ENCODE measurements at regions not wholly inside any gene's neighbourhood (a gene's known extent, or its start where the extent isn't known, plus 50 kb on each side); places are given as distances from the start of the nearest gene placed in this dataset.

DNA sequence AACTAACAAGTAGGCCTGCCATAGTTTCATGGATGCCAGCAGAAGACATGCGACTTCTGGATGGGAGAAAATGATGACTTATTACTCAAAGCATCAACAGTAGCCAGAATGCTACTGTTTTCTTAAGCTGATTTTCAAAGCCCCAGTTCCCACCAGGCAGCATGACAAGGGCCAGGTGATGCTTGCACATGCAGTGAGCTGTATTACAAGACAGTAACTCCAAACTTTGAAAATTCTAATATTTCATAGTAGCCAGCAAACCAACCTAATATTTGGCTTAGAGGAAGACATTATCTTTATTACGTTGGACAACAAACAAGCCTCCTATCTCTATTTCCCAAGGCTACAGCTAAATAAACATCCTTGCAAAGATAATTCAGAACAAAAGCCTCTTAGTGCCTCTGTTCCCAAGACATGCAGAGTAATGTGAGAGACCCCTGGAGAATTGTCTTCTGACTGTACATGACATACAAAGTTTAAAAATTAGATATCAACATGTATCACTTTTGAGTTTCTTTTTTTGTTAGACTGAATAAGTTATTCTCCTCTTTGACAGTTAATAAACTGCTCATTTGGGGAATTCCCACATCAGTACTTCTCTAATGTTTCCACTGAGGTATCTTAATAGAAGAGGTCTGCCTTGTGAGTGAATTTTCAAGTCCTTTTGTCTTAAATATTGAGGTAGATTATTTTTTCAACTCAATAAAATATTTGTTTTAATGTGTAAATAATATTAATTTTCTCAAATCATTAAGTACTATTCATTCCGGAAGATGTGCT lies 367.6 kb upstream of the CWC22 start:
- Histone ChIP-seq H3K27me3 (ENCODE audit: low read length) (no peaks in the 10 kb centered on the region), H4K20me1 (ENCODE audit: low read length) (no peaks in the 10 kb centered on the region), H3K9ac (ENCODE audit: low read length) (no peak overlapping the region), H3K4me2 (ENCODE audit: low read length) (no peak overlapping the region), H3K4me3 (ENCODE audit: low read length) (no peak overlapping the region), H3K36me3 (ENCODE audit: low read depth, low read length) (no peaks in the 10 kb centered on the region), H3F3A (ENCODE audit: low read length, unreplicated experiment) (no peaks in the 10 kb centered on the region), H3K9me3 (ENCODE audit: low read length) (no peaks in the 10 kb centered on the region), H3K4me1 (ENCODE audit: insufficient read depth, low read length) (no peaks in the 10 kb centered on the region), H3K79me2 (ENCODE audit: low read length) (no peaks in the 10 kb centered on the region), H2AFZ (ENCODE audit: low read length) (peak overlapping the region; percentile 9; the same call in 1 of the 2 replicates), H3K27ac (ENCODE audit: low read length) (no peak overlapping the region), H3K9me2 (replicated peaks; ENCODE audit: low read length) (no peaks in the 10 kb centered on the region)
- intact Hi-C loops (cut with micrococcal nuclease), result no loop called here
- ChIA-PET POLR2A (ENCODE audit: unreplicated experiment) (no interaction called here), CTCF (no interaction called here)
- TF ChIP-seq, protein P1, sequence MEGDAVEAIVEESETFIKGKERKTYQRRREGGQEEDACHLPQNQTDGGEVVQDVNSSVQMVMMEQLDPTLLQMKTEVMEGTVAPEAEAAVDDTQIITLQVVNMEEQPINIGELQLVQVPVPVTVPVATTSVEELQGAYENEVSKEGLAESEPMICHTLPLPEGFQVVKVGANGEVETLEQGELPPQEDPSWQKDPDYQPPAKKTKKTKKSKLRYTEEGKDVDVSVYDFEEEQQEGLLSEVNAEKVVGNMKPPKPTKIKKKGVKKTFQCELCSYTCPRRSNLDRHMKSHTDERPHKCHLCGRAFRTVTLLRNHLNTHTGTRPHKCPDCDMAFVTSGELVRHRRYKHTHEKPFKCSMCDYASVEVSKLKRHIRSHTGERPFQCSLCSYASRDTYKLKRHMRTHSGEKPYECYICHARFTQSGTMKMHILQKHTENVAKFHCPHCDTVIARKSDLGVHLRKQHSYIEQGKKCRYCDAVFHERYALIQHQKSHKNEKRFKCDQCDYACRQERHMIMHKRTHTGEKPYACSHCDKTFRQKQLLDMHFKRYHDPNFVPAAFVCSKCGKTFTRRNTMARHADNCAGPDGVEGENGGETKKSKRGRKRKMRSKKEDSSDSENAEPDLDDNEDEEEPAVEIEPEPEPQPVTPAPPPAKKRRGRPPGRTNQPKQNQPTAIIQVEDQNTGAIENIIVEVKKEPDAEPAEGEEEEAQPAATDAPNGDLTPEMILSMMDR (conservative IDR thresholded peaks at IDR 0.05; ENCODE audit: low read depth, low read length), result no peak
- TF ChIP-seq EZH2 (IDR thresholded peaks at IDR 0.05; ENCODE audit: low read length, unreplicated experiment), result no peak
- DNase-seq, result no peak
- ATAC-seq, result no peak
- no TSS peak for BruUV-seq (replicated peaks)

DNA sequence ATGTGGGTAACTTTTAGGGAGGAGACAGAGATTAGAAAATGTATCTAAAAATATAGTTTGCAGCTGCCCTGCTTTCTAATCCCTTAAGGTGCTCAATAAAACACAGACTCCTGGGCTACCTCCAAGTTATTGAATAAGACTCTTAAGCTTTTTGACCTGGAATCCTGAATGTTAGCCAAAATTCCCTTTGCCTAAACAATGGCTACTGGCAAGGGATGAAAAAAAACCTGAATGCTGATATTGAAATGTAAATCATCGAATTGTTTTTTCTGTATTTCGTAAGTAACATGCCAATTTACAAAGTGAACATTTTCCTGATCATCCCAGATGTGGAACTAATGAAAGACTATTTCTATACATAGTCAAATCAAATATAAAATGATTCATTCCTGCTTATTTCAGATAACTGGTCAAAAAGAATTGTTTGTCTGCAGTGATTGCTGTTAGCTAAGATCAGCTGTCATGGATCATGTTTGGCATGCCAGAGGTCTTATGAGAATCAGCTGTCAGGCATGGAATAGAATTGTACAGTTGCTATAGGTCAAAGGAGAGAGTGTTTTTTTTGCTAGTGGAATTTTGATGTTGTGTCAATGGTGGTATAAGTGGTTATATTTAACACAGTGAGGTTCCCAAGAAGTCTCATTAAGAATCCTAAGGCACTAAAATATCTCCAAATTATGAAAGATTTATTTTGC lies 363.6 kb upstream of the CWC22 start:
- H2AFZ ChIP-seq (ENCODE audit: low read length), result no peak overlapping the region
- no peaks in the 10 kb centered on the region for H3K36me3 ChIP-seq (ENCODE audit: low read depth, low read length)
- TF ChIP-seq EZH2 (IDR thresholded peaks at IDR 0.05; ENCODE audit: low read length, unreplicated experiment) (no peak), EZH2phosphoT487 (IDR thresholded peaks at IDR 0.05; ENCODE audit: borderline replicate concordance, low read length) (no peak)
- TF ChIP-seq, protein P1 (conservative IDR thresholded peaks at IDR 0.05; ENCODE audit: low read depth, low read length), result no peak
- no peak overlapping the region for H3K4me3 ChIP-seq (ENCODE audit: low read length)
- no peaks in the 10 kb centered on the region for H4K20me1 ChIP-seq (ENCODE audit: low read length)
- no peak overlapping the region for H3K9ac ChIP-seq (ENCODE audit: low read length)
- no peaks in the 10 kb centered on the region for H3K27me3 ChIP-seq (ENCODE audit: low read length)
- no peaks in the 10 kb centered on the region for H3K79me2 ChIP-seq (ENCODE audit: low read length)
- peaks cover 15% of the 10 kb centered on the region for H3K4me1 ChIP-seq (ENCODE audit: insufficient read depth, low read length)
- ChIA-PET CTCF (interaction anchor here (0.6 kb wide), 1 partner anchor 16 kb away, joined by 6 read pairs; no protein-coding TSS in a partner anchor), POLR2A (ENCODE audit: unreplicated experiment) (no interaction called here)
- ATAC-seq (no peak), DNase-seq (no peak)
- no peak overlapping the region for H3K27ac ChIP-seq (ENCODE audit: low read length)
- no peaks in the 10 kb centered on the region for H3F3A ChIP-seq (ENCODE audit: low read length, unreplicated experiment)
- intact Hi-C loops (cut with micrococcal nuclease), result no loop called here
- no TSS peak for BruUV-seq (replicated peaks)
- H3K9me3 ChIP-seq (ENCODE audit: low read length), result no peaks in the 10 kb centered on the region
- H3K9me2 ChIP-seq (replicated peaks; ENCODE audit: low read length), result no peaks in the 10 kb centered on the region
- H3K4me2 ChIP-seq (ENCODE audit: low read length), result no peak overlapping the region

DNA sequence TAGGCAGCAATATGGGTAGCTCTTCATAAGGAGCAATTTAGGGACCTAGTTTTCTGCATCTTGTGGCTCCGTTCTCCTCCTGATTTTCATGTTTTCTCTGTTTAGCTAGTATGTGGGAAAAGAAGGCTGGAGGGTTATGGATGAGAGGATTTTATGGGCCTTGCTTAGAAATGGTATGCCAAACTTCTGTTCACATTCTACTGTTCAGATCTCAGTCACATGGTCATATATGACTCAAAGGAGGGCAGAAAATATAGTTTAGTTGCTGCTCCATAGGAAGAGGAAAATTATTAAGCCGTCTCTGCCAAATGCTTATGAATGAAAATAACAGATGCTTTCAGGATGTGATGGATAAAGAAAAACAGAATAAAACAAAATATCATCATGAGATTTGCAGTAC lies 361.8 kb upstream of the CWC22 start:
- POLR2A ChIA-PET (ENCODE audit: unreplicated experiment), result no interaction called here
- BruUV-seq (replicated peaks), result no TSS peak
- Histone ChIP-seq H3K27ac (ENCODE audit: low read length) (0 out of 2 replicates have a peak overlapping the region, but pooled peaks have one; percentile 19), H3K79me2 (ENCODE audit: low read length) (no peaks in the 10 kb centered on the region), H4K20me1 (ENCODE audit: low read length) (no peaks in the 10 kb centered on the region), H3K9me3 (ENCODE audit: low read length) (no peaks in the 10 kb centered on the region), H3K9ac (ENCODE audit: low read length) (no peak overlapping the region), H3K27me3 (ENCODE audit: low read length) (no peaks in the 10 kb centered on the region), H2AFZ (ENCODE audit: low read length) (no peak overlapping the region), H3K4me2 (ENCODE audit: low read length) (no peak overlapping the region), H3K4me1 (ENCODE audit: insufficient read depth, low read length) (peaks cover 25% of the 10 kb centered on the region), H3K4me3 (ENCODE audit: low read length) (no peak overlapping the region), H3K9me2 (replicated peaks; ENCODE audit: low read length) (no peaks in the 10 kb centered on the region), H3F3A (ENCODE audit: low read length, unreplicated experiment) (no peaks in the 10 kb centered on the region), H3K36me3 (ENCODE audit: low read depth, low read length) (no peaks in the 10 kb centered on the region)
- intact Hi-C loops (cut with micrococcal nuclease), result loop anchor here (1.0 to 10.0 kb wide), 8 partner anchors 74 to 633 kb away; partner anchors contain the start of gene UBE2E3
- no peak for ATAC-seq
- TF ChIP-seq EZH2 (IDR thresholded peaks at IDR 0.05; ENCODE audit: low read length, unreplicated experiment) (no peak), EZH2phosphoT487 (IDR thresholded peaks at IDR 0.05; ENCODE audit: borderline replicate concordance, low read length) (no peak)
- TF ChIP-seq, protein P1 (conservative IDR thresholded peaks at IDR 0.05; ENCODE audit: low read depth, low read length), result no peak
- CTCF ChIA-PET, result no interaction called here
- DNase-seq, result no peak
